CD4-positive, alpha-beta T cell treated with Interleukin-15 for 4 hours (primary cell): ENCODE measurements at regions not wholly inside any gene's neighbourhood (a gene's known extent, or its start where the extent isn't known, plus 50 kb on each side); places are given as distances from the start of the nearest gene placed in this dataset.
"Not testable (repeated sequence)": the region's sequence is repeated elsewhere in the genome, so short reads cannot be mapped to it uniquely, and the experiment has no call there.

Source experiments
- DNase-seq: peaks from one replicate; pipeline ENCODE4 v3.0.0-alpha.2; 2020; ENCODE audit warnings: low spot score

- no peak for DNase-seq
These were observed 155.7 kb upstream of the ATXN7L3B start for GRCh38 chr12:74381958-74382357.

- DNase-seq, result no peak
These were observed 154.7 kb upstream of the ATXN7L3B start for GRCh38 chr12:74382983-74383382.

GRCh38 chr12:74391283-74391682 lies 146.4 kb upstream of the ATXN7L3B start:
- DNase-seq, result no peak

- no peak for DNase-seq
These were observed 144.4 kb upstream of the ATXN7L3B start for GRCh38 chr12:74393272-74393671.

GRCh38 chr12:74394647-74395046 lies 143.0 kb upstream of the ATXN7L3B start:
- DNase-seq, result no peak

- no peak for DNase-seq
These were observed 136.6 kb upstream of the ATXN7L3B start for GRCh38 chr12:74401035-74401434.

- no peak for DNase-seq
These were observed 135.7 kb upstream of the ATXN7L3B start for GRCh38 chr12:74401966-74402365.

GRCh38 chr12:74403221-74403470 lies 134.5 kb upstream of the ATXN7L3B start:
- not testable (repeated sequence) for DNase-seq

- DNase-seq, result no peak
These were observed 129.0 kb upstream of the ATXN7L3B start for GRCh38 chr12:74408601-74409166.

- DNase-seq, result peak; percentile 2
These were observed 124.9 kb upstream of the ATXN7L3B start for GRCh38 chr12:74412606-74413230.

GRCh38 chr12:74415633-74416032 lies 122.0 kb upstream of the ATXN7L3B start:
- no peak for DNase-seq

GRCh38 chr12:74418573-74418972 lies 119.1 kb upstream of the ATXN7L3B start:
- DNase-seq, result no peak

- no peak for DNase-seq
These were observed 112.9 kb upstream of the ATXN7L3B start for GRCh38 chr12:74424778-74425177.

GRCh38 chr12:74426091-74426490 lies 111.5 kb upstream of the ATXN7L3B start:
- DNase-seq, result no peak

- DNase-seq, result no peak
These were observed 108.1 kb upstream of the ATXN7L3B start for GRCh38 chr12:74429535-74429934.

GRCh38 chr12:74431801-74432200 lies 105.8 kb upstream of the ATXN7L3B start:
- no peak for DNase-seq

- no peak for DNase-seq
These were observed 97.2 kb upstream of the ATXN7L3B start for GRCh38 chr12:74440469-74440868.

GRCh38 chr12:74441872-74442271 lies 95.8 kb upstream of the ATXN7L3B start:
- DNase-seq, result no peak

GRCh38 chr12:74446466-74446865 lies 91.2 kb upstream of the ATXN7L3B start:
- DNase-seq, result no peak

GRCh38 chr12:74449872-74450271 lies 87.8 kb upstream of the ATXN7L3B start:
- DNase-seq, result no peak

GRCh38 chr12:74454109-74454508 lies 83.5 kb upstream of the ATXN7L3B start:
- no peak for DNase-seq

- DNase-seq, result no peak
These were observed 82.2 kb upstream of the ATXN7L3B start for GRCh38 chr12:74455429-74455828.

GRCh38 chr12:74456431-74456830 lies 81.2 kb upstream of the ATXN7L3B start:
- no peak for DNase-seq

- no peak for DNase-seq
These were observed 69.2 kb upstream of the ATXN7L3B start for GRCh38 chr12:74468401-74468800.

- DNase-seq, result no peak
These were observed 61.4 kb upstream of the ATXN7L3B start for GRCh38 chr12:74476234-74476633.
